ENCODE measurements at regions not wholly inside any gene's neighbourhood (a gene's known extent, or its start where the extent isn't known, plus 50 kb on each side); places are given as distances from the start of the nearest gene placed in this dataset.

DNA sequence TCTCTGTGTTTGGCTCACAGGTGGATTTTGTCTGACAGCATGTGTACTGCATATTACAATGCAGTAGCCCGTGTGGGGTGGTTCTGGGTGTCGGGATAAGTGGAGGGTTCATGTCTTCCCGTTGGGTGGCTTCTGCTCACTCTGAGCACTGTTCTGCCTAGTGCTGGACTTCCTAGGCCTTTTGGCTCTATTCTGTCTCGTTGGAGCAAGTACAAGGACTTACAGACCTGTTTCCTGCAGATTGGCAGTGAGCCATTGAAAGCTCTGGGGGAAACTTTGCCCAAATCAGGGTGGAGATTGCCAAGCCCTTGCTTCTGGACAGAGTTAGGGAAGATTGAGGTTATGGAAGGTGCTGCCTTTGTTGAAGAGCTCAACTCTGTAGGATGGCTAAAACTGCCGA, 91.1 kb upstream of the SLC4A4 start:
- H3K9me3 ChIP-seq = no peaks in the 10 kb centered on the region
- H3K36me3 ChIP-seq = no peaks in the 10 kb centered on the region
- no peaks in the 10 kb centered on the region for H3K27me3 ChIP-seq
- H3K4me3 ChIP-seq = no peak overlapping the region
- no peak for DNase-seq

DNA sequence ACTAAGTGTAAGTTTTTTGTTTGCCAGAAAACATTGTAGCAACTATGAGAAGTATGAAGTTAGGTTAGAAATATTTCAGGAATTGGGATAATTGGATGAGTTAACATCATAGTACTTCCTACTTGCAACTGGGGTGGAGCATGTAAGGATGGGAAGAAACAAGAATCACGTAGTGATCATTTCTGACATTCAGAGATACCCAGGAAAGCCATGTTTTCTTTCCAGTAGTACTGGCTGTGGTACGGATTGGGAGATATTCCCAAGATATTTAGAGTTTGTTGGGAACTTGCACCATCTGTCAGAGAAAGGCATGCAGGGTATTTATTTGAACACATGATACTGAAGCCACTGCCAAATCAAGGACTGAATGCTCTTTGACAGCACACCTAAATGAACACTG, 87.6 kb upstream of the SLC4A4 start:
- no peaks in the 10 kb centered on the region for H3K27me3 ChIP-seq
- no peak for DNase-seq
- no peak overlapping the region for H3K4me3 ChIP-seq
- H3K36me3 ChIP-seq = no peaks in the 10 kb centered on the region
- H3K9me3 ChIP-seq = no peaks in the 10 kb centered on the region

DNA sequence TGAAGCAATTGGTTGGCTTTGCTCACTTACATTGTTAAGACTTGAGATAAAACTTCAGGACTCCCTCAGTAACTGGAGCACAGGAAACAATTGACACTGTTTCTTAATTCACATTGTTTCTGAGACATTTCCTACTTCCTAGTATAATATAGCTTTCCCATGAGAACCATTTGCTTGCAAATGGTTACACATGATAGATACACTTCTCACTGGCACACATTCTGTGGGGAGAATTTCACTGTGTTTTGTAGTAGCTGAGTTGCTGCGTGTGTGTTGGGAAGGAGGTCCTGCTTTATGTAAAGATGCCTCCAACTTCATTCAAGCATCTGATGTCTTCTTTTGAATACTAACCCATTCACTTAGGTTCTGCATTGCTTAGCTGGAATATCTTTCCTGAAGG, 85.3 kb upstream of the SLC4A4 start:
- no peaks in the 10 kb centered on the region for H3K27me3 ChIP-seq
- H3K4me3 ChIP-seq = no peak overlapping the region
- DNase-seq = no peak
- no peaks in the 10 kb centered on the region for H3K36me3 ChIP-seq
- no peaks in the 10 kb centered on the region for H3K9me3 ChIP-seq

DNA sequence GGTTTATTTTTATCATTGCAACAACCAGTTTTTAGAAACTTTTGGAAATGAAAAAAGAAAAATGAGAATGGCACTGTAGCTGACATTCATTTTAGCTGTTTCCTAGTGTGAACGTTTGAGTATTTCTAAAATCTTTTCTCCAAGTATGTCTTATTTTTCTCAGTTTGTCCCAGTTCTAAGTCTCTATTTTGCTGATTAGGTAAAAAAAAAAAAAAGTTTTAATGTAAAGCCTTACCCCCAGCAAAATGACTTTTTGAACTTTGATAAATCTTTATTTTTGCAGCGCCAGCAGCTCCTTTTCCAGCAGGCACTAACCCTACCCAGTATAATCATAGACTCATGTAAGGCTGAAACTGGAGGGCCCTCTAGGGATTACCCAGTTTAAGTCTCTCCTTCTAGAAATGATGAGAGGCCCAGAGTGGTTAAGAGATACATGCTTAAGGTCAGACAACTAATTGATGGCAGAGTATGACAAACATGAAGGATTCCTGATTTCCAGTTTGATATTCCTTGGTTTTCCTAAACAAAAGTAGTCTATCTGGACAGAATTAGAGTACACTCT, 84.3 kb upstream of the SLC4A4 start:
- Histone ChIP-seq H3K4me3 (no peak overlapping the region), H3K9me3 (no peaks in the 10 kb centered on the region), H3K27me3 (no peaks in the 10 kb centered on the region), H3K36me3 (no peaks in the 10 kb centered on the region)
- DNase-seq = no peak

DNA sequence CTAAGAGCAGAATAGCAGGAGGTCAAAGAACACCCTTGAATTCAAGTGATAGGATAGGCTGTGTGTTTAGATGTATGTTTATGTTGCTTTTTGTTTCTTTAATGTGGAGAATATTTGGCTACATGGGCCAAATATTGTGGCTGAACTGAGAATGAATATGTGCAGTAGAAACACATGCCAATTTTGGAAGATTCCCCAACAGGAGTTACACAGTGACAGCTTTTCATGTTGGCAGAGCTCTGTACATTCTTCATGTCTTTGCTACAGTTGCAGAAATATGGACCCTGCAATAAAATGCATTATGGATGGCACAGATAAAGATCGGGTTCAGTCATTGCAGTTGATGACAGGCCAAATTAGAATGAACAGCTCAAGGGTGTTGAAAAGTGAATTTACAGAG, 82.8 kb upstream of the SLC4A4 start:
- Histone ChIP-seq H3K36me3 (no peaks in the 10 kb centered on the region), H3K9me3 (no peaks in the 10 kb centered on the region), H3K27me3 (no peaks in the 10 kb centered on the region), H3K4me3 (no peak overlapping the region)
- DNase-seq = no peak

DNA sequence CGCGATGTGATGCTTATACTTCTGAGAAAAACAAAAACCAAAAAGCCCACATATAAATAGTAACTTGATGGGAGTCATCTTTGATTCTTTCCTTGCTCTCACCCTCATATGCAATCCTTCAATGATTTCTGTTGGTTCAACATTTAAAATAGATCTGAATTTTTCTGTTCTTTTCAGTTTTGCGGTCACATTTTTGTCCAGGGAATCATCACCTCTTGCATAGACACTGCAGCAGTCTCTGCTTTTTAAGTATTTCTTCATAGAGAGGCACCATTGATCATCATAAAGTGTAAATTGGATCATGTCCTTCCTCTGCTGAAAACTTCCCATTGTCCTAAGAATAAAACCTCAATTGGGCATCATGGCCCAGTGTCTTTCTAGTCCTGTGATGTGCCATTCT, 81.1 kb upstream of the SLC4A4 start:
- no peak overlapping the region for H3K4me3 ChIP-seq
- H3K27me3 ChIP-seq = no peaks in the 10 kb centered on the region
- H3K36me3 ChIP-seq = no peaks in the 10 kb centered on the region
- no peak for DNase-seq
- no peaks in the 10 kb centered on the region for H3K9me3 ChIP-seq

DNA sequence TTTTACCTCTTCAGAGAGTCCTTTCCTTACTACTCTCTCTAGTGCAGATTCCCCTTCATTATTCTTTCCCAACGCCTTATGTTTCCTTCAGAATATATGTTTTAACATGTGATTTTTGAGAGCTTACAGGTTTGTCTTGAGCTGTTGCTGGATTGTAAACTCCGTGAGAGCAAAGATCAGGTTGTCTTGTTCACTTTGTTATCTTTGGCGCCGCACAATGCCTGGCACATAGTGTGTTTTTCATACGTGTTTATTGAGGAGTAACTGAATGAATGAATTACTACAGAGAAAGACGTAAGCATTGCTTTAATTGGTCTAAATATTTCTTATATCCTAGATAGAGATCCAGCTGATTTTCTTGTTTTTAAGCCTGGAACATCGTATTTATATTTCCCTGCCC, 80.5 kb upstream of the SLC4A4 start:
- H3K4me3 ChIP-seq = no peak overlapping the region
- H3K9me3 ChIP-seq = no peaks in the 10 kb centered on the region
- H3K27me3 ChIP-seq = no peaks in the 10 kb centered on the region
- no peak for DNase-seq
- no peaks in the 10 kb centered on the region for H3K36me3 ChIP-seq

DNA sequence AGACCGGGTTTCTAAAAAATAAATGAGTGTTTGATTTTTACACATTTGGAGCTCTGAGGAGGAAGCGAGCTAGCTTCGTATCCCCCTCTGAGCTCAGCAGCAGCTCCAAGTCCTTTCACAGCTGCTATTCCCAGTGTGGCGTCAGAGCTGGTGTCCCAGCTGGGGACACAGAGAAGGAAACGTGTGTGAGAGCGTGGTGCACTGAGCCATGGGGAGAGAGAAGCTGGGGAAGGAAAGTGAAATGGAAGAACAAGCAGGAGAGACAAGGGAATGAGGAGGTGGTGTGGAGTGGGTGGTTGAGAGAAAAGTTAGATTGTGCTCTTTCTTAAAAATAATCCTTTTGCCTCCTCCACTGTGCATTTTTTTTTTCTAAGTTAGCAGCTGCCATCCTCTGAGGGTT, 79.5 kb upstream of the SLC4A4 start:
- no peaks in the 10 kb centered on the region for H3K27me3 ChIP-seq
- H3K4me3 ChIP-seq = no peak overlapping the region
- DNase-seq = no peak
- no peaks in the 10 kb centered on the region for H3K9me3 ChIP-seq
- H3K36me3 ChIP-seq = no peaks in the 10 kb centered on the region

DNA sequence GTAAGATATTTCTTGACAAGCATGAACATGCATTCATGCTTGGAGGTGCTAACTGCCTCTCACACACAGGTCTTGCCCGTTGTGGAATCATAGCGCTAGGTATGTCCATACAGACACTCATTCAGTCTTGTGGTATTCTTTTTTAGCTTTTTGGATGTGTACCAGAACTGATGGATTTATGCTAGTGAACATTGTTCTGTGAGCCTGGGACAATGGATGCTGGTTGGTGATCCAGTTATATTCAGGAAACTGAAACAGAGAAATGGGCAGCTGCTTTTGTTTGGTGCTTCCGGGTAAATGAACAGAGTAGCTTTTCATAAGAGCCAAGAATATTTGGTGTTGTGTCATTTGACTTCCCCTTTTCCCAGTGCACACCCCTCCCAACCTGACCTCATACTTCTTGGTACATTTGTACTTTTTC, 78.9 kb upstream of the SLC4A4 start:
- no peaks in the 10 kb centered on the region for H3K9me3 ChIP-seq
- no peak overlapping the region for H3K4me3 ChIP-seq
- no peak for DNase-seq
- no peaks in the 10 kb centered on the region for H3K36me3 ChIP-seq
- no peaks in the 10 kb centered on the region for H3K27me3 ChIP-seq

DNA sequence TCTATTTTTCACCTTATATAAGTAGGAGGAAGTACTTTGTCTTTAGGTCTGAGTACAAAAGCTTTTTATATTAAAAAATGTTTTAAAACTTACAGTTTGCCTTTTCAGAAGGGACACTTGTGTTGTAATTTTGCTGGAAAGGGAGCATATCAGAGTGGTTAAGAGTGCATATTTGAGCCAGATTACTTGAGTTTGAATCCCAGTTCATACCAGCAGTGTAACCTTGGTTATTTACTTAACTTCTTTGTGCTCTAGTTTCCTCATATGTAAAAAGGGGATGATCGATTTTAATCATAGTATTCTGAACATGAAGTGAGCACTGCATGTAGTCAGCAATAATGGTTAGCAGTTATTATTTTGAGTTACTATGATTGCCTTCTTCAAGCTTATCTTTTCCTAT, 78.3 kb upstream of the SLC4A4 start:
- no peak for DNase-seq
- Histone ChIP-seq H3K4me3 (no peak overlapping the region), H3K36me3 (no peaks in the 10 kb centered on the region), H3K9me3 (no peaks in the 10 kb centered on the region), H3K27me3 (no peaks in the 10 kb centered on the region)

DNA sequence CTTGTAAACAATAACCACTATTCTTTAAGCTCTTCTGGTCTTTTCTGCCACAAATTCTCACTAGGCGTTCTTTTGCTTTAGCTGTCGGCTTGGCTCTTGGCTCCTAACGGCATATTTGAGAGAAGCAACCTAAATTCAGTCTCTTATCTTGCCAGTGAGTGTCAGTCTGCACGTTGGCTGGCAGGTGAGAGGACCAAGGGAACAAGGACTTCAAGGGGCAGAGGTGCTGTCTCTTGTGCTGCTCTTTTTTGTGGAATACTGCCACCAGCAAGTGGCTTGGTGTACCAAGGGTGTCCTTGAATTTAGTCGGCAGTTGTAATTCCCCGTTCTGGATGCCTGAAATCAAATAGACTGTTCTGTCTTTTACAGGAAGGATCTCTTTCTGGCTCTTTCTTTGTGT, 77.8 kb upstream of the SLC4A4 start:
- DNase-seq = no peak
- no peaks in the 10 kb centered on the region for H3K36me3 ChIP-seq
- no peak overlapping the region for H3K4me3 ChIP-seq
- no peaks in the 10 kb centered on the region for H3K9me3 ChIP-seq
- no peaks in the 10 kb centered on the region for H3K27me3 ChIP-seq

DNA sequence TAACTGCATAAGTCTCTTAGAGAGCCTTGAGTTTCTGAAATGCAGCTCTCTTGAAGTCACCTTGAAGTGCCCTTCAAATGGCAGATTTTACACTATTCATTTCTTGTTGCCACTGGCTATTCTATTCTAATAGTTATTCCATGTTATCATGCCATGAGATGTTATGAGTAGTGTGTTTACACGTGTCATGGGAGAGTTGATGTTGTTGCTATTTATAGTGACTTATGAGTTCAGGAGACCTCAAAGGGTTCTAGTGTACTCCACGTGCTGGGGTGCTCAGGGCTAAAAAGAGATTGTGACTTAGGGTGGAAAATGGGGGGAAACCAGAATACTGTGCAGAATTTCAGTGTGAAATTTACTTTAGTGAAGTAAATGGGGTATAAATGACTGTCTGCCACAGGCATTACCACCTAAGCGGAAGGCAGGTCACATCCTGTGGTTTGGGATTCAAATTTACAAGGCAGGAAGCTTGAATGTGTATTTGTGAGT, 77.1 kb upstream of the SLC4A4 start:
- no peak overlapping the region for H3K4me3 ChIP-seq
- DNase-seq = no peak
- no peaks in the 10 kb centered on the region for H3K27me3 ChIP-seq
- no peaks in the 10 kb centered on the region for H3K36me3 ChIP-seq
- H3K9me3 ChIP-seq = no peaks in the 10 kb centered on the region

DNA sequence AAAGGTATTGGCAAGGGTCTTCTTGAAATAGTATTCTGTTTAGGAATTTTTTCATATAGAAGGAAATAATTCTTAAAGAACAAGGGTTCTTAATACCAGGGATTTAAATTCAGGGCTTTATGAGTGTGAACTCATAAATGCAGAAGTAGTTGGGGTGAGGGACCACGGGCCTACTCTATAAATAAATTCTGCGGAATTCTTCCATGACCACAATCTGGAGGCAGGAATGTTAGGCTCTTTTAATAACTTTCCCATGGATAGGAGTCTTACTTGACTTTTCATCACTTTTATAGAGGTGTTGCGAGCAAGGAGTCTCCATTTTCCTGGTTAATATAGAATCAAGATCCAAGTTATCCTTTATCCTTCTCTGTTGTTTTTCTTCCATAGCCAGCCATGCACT, 76.7 kb upstream of the SLC4A4 start:
- H3K4me3 ChIP-seq = no peak overlapping the region
- no peaks in the 10 kb centered on the region for H3K9me3 ChIP-seq
- no peaks in the 10 kb centered on the region for H3K36me3 ChIP-seq
- H3K27me3 ChIP-seq = no peaks in the 10 kb centered on the region
- DNase-seq = no peak

DNA sequence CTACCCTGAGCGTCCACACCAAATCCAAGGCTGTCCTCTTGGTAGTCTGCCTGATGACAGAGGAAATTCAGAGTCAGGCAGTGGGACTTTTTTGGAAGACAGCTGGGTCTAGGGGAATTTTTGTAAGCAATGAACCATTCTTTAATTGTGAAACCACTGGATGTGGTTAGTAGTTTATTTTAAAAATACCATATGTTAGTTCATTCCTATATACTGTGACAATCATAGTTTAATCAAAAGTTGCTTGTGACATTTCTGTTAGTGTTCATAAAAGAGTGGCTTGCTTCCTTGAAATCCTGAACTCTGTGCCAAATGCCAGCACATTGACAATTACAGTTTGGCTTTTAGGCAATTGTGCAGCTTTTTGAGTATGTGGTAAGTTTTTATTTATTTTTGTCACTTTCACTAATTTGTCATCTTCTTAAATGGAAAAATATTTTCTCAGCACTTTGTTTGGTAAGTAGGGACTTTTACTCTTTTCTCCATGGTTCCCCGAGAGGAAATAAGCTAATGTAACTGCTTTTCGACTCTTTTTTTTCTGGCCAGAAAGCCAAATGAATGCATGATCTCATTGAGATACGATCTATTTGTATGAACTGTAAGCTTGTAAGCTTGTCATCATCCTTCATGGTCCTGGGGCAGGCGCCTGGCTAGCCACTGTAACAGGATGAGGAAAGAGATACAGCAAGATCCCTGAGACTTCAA, 72.6 kb upstream of the SLC4A4 start:
- no peaks in the 10 kb centered on the region for H3K27me3 ChIP-seq
- no peaks in the 10 kb centered on the region for H3K9me3 ChIP-seq
- no peak overlapping the region for H3K4me3 ChIP-seq
- H3K36me3 ChIP-seq = no peaks in the 10 kb centered on the region
- peak; percentile 69 for DNase-seq

DNA sequence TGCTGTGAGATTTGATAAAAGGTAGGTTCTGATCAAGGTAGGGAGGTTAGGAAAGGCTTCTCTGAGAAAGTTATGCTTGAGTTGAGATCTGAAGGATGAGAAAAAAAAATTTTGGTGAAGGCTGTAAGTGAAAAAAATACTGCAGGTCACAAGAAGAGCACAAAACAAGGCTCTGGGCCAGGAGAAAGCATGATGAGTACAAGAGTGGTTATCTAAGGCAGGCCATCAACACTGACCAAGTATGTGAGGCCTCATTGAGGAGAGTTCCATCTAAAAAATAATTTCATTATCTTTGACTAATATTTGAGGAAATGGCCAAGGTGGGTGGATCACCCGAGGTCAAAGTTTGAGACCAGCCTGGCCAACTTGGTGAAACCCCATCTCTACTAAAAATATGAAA, 71.6 kb upstream of the SLC4A4 start:
- H3K27me3 ChIP-seq = no peaks in the 10 kb centered on the region
- no peaks in the 10 kb centered on the region for H3K9me3 ChIP-seq
- H3K4me3 ChIP-seq = no peak overlapping the region
- H3K36me3 ChIP-seq = no peaks in the 10 kb centered on the region
- no peak for DNase-seq

DNA sequence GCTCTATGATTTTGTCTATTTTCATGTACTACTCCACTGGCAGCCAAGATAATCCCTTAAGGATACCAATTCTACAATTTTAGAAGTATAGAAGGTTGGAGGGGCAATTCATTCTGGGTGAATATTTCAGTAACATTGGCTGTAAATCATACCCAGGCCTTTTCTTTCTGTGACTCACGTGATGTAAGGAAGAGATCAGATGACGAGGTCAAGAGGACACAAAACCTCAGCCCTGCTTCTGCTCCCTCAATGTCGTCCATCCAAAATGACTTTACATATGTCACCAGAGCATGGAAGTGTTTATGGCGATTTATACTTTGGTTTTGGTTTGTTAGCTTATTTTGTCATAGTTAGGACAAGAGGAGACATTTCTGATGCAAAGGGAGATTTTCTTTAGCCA, 70.7 kb upstream of the SLC4A4 start:
- no peaks in the 10 kb centered on the region for H3K36me3 ChIP-seq
- no peaks in the 10 kb centered on the region for H3K9me3 ChIP-seq
- no peak overlapping the region for H3K4me3 ChIP-seq
- DNase-seq = no peak
- H3K27me3 ChIP-seq = no peaks in the 10 kb centered on the region

DNA sequence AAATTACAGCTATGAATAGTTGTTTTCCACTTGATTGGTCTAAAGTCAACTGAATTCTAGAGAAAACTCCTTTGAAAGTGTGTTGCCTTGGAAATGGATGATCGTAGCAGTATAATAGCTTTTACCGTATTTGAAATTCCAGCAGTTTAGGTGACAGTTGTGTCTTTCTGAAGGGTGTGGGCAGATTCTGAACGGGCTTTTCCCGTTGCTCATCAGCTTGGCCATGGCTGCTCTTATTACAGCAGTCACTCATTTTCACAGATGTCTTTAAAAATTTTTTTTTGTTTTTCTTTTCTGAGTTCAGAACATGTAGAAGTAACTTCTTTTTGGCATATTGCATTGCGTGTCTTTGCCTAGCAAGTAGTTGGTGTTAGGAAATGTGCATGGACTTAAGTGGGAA, 69.6 kb upstream of the SLC4A4 start:
- no peak overlapping the region for H3K4me3 ChIP-seq
- DNase-seq = no peak

DNA sequence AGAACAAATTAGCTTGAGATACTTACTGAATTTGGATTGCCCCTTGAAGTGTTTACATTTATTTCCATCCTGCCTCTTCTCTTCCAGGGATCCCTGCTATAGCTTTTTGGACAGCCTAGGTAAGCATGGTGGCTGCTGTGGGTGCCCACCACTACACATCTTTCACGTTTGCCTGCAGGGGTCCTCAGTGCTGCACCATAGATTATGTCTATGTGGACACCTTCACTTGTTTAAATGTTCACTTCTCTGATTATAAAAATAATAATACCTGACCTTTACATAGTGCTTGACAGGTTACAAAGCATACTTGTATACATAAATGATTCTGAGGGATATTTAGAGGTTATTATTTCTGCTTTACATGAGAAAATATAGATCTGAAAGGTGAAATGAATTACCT, 67.9 kb upstream of the SLC4A4 start:
- no peaks in the 10 kb centered on the region for H3K27me3 ChIP-seq
- H3K4me3 ChIP-seq = no peak overlapping the region
- no peaks in the 10 kb centered on the region for H3K9me3 ChIP-seq
- DNase-seq = no peak
- H3K36me3 ChIP-seq = no peaks in the 10 kb centered on the region

More for the DNA sequence above, 69.6 kb upstream of the SLC4A4 start:
- no peaks in the 10 kb centered on the region for H3K36me3 ChIP-seq
- H3K9me3 ChIP-seq = no peaks in the 10 kb centered on the region
- H3K27me3 ChIP-seq = no peaks in the 10 kb centered on the region

All from MG63 (cell line).